Brain microvascular endothelial cell (primary cell): ENCODE measurements at regions not wholly inside any gene's neighbourhood (a gene's known extent, or its start where the extent isn't known, plus 50 kb on each side); places are given as distances from the start of the nearest gene placed in this dataset.

ENCODE experiments used
- DNase-seq: peaks from one replicate; pipeline ENCODE4 v3.0.0-alpha.2; 2020
- H3K27ac ChIP-seq: fragments of 250-450 bp; sonication (Bioruptor Pico); 2 replicates; pipeline ENCODE4 v1.5.1; 2020; ENCODE audit warnings: mild to moderate bottlenecking, moderate library complexity
- H3K27me3 ChIP-seq: fragments of 250-450 bp; sonication (Bioruptor Pico); replicated peaks from 2 replicates; pipeline ENCODE4 v1.5.1; 2020; ENCODE audit warnings: mild to moderate bottlenecking
- H3K36me3 ChIP-seq: fragments of 250-450 bp; sonication (Bioruptor Pico); replicated peaks from 2 replicates; pipeline ENCODE4 v1.5.1; 2020; ENCODE audit warnings: mild to moderate bottlenecking
- H3K4me3 ChIP-seq: 2 replicates; pipeline ENCODE4 v1.5.1; 2011; ENCODE audit warnings: low read depth, mild to moderate bottlenecking, control low read depth, low read length, moderate library complexity
- CTCF ChIP-seq: IDR thresholded peaks from 2 replicates; pipeline ENCODE4 v1.5.1; 2011; ENCODE audit warnings: low read depth, mild to moderate bottlenecking, moderate library complexity, low read length, control low read depth, inconsistent platforms; ENCODE audit errors: missing control alignments
- in situ Hi-C: cut with HindIII; loops from 2 replicates; pipeline ENCODE4 v1.10.0; 2017; ENCODE audit warnings: low sequenced_read_pairs, low pct_ligation_motif_present

GRCh38 chr6:85944776-85945175 is 302.1 kb upstream of the SYNCRIP start:
- in situ Hi-C loops, result no loop called here
- Histone ChIP-seq H3K36me3 (no peaks in the 10 kb centered on the region), H3K4me3 (no peak overlapping the region), H3K27ac (no peak overlapping the region), H3K27me3 (no peaks in the 10 kb centered on the region)
- TF ChIP-seq CTCF, result no peak
- no peak for DNase-seq

DNA sequence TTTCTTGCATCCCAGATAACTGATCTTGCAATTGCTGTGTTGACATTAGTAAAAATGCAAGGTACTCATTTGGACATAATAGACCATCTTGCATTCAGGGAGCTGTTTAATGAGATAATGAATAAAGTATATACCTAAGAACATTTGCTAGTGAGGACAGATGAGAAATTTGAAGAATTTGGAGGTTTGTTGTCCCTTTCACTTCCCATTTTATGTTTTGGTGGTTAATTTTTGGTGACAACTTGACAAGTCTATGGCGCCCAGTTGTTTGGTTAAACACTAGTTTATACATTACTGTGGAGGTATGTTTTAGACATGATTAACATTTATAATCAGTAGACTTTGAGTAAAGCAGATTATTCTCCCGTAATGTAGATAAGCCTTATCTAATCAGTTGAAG is 300.2 kb upstream of the SYNCRIP start:
- H3K4me3 ChIP-seq, result no peak overlapping the region
- H3K27me3 ChIP-seq, result no peaks in the 10 kb centered on the region
- DNase-seq, result no peak
- no peaks in the 10 kb centered on the region for H3K36me3 ChIP-seq
- H3K27ac ChIP-seq, result no peak overlapping the region
- in situ Hi-C loops, result no loop called here
- no peak for TF ChIP-seq CTCF

GRCh38 chr6:85936916-85937315 is 294.2 kb upstream of the SYNCRIP start:
- no peak for TF ChIP-seq CTCF
- Histone ChIP-seq H3K27ac (no peak overlapping the region), H3K36me3 (no peaks in the 10 kb centered on the region), H3K4me3 (no peak overlapping the region), H3K27me3 (no peaks in the 10 kb centered on the region)
- no peak for DNase-seq
- in situ Hi-C loops, result no loop called here

- Histone ChIP-seq H3K27ac (no peak overlapping the region), H3K27me3 (no peaks in the 10 kb centered on the region), H3K4me3 (no peak overlapping the region), H3K36me3 (no peaks in the 10 kb centered on the region)
- peak; percentile 51 for DNase-seq
- peak; percentile 53 for TF ChIP-seq CTCF
- in situ Hi-C loops, result no loop called here
Observed at GRCh38 chr6:85923013-85923430, 280.3 kb upstream of the SYNCRIP start.

DNA sequence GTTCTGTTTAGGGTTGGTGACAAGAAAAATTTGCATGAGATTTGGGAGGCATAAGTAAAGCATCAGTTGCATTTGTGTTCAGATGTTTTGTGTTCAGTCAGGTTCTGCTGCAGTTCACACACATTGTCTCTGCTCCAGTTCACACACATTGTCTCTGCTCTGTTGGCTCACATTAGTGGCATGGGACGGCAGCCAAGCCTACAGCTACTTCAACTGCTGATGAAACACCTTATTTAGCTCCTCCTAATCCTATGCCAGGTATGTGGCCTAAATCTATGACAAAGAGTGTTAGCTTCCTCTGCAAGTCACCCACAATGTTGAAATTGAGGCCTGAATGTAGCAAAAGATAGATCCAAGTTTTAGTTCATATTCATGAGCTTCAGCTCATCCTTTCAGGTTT is 278.1 kb upstream of the SYNCRIP start:
- no peaks in the 10 kb centered on the region for H3K27me3 ChIP-seq
- DNase-seq, result no peak
- H3K36me3 ChIP-seq, result no peaks in the 10 kb centered on the region
- no peak overlapping the region for H3K4me3 ChIP-seq
- in situ Hi-C loops, result no loop called here
- TF ChIP-seq CTCF, result no peak
- H3K27ac ChIP-seq, result no peak overlapping the region

DNA sequence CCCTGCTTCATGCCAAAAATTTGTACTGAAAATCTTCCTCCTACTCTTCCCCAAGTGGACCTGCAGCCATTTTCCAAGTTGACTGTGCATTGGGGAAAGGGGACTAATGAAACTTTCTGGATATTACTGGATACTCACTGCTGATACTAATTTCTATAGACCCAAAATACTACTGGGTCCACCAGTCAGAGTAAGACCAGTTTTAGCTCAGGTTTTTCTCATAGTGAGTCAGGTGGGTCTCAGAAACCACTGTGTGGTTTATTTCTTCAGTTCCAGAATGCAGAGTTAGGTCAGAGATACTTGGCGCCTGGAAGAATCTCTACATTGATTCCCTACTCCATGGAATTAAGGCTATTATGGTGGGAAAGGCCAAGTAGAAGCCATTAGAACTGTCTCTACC is 274.8 kb upstream of the SYNCRIP start:
- H3K36me3 ChIP-seq, result no peaks in the 10 kb centered on the region
- TF ChIP-seq CTCF, result no peak
- H3K27me3 ChIP-seq, result no peaks in the 10 kb centered on the region
- no peak overlapping the region for H3K4me3 ChIP-seq
- in situ Hi-C loops, result no loop called here
- no peak overlapping the region for H3K27ac ChIP-seq
- DNase-seq, result no peak
